Neural cell (in vitro differentiated cells): ENCODE measurements at regions not wholly inside any gene's neighbourhood (a gene's known extent, or its start where the extent isn't known, plus 50 kb on each side); places are given as distances from the start of the nearest gene placed in this dataset.

ENCODE experiments used
- EP300 ChIP-seq: fragments of 450-650 bp; conservative IDR thresholded peaks from 2 replicates; pipeline ENCODE4 v1.6.1; 2014; ENCODE audit warnings: antibody characterized with exemption, mild to moderate bottlenecking, moderate library complexity; ENCODE audit not compliant: poor library complexity, severe bottlenecking
- EZH2 ChIP-seq: fragments of 200-600, 300-800 bp; shearing (Covaris generic), sonication (generic); IDR thresholded peaks from 2 replicates; pipeline ENCODE4 v1.6.1; 2014; ENCODE audit warnings: antibody characterized with exemption, low read length, borderline replicate concordance, mild to moderate bottlenecking; ENCODE audit not compliant: insufficient read depth, poor library complexity, severe bottlenecking
- POLR2AphosphoS5 ChIP-seq: IDR thresholded peaks from 2 replicates; pipeline ENCODE4 v1.6.1; 2012
- RAD21 ChIP-seq: fragments of 450-650 bp; conservative IDR thresholded peaks from 2 replicates; pipeline ENCODE4 v1.6.1; 2014; ENCODE audit warnings: antibody characterized with exemption, mild to moderate bottlenecking, moderate library complexity
- SMC3 ChIP-seq: fragments of 450-650 bp; conservative IDR thresholded peaks from 2 replicates; pipeline ENCODE4 v1.6.1; 2014; ENCODE audit warnings: antibody characterized with exemption, mild to moderate bottlenecking, moderate library complexity; ENCODE audit not compliant: poor library complexity
- TAF1 ChIP-seq: IDR thresholded peaks from 2 replicates; pipeline ENCODE4 v1.6.1; 2012; ENCODE audit warnings: low read depth
- TF ChIP-seq, protein P1 (sequence below): fragments of 450-650 bp; IDR thresholded peaks from 2 replicates; pipeline ENCODE4 v1.5.1; 2014; ENCODE audit warnings: antibody characterized with exemption, mild to moderate bottlenecking, moderate library complexity; ENCODE audit not compliant: poor library complexity, severe bottlenecking
- TF ChIP-seq, protein P2 (sequence below): IDR thresholded peaks from 2 replicates; pipeline ENCODE4 v1.6.1; 2012; ENCODE audit warnings: borderline replicate concordance

DNA sequence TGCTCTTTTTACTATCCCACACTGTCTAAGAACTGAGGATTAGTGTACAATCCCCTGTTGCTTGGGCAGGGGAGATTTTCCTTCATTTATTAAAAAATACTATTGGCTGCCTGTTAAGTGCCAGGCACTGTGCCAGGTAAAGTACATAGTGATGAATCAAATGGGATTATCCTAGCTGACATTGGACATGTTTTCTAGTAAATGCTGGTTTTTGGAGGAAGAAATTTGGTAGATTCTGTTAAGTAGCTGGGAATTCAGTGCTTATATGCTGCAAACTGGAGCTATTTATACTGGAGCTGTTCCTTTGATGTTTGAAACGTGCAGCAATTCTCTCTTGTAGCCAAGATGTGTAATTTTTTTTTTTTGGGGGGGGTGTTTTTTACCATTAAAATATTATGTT, 299.6 kb downstream of the EMP1 start:
- TF ChIP-seq TAF1 (no peak), POLR2AphosphoS5 (no peak), EZH2 (no peak), EP300 (no peak), RAD21 (no peak), SMC3 (no peak)
- TF ChIP-seq, protein P1, sequence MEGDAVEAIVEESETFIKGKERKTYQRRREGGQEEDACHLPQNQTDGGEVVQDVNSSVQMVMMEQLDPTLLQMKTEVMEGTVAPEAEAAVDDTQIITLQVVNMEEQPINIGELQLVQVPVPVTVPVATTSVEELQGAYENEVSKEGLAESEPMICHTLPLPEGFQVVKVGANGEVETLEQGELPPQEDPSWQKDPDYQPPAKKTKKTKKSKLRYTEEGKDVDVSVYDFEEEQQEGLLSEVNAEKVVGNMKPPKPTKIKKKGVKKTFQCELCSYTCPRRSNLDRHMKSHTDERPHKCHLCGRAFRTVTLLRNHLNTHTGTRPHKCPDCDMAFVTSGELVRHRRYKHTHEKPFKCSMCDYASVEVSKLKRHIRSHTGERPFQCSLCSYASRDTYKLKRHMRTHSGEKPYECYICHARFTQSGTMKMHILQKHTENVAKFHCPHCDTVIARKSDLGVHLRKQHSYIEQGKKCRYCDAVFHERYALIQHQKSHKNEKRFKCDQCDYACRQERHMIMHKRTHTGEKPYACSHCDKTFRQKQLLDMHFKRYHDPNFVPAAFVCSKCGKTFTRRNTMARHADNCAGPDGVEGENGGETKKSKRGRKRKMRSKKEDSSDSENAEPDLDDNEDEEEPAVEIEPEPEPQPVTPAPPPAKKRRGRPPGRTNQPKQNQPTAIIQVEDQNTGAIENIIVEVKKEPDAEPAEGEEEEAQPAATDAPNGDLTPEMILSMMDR = no peak
- TF ChIP-seq, protein P2, sequence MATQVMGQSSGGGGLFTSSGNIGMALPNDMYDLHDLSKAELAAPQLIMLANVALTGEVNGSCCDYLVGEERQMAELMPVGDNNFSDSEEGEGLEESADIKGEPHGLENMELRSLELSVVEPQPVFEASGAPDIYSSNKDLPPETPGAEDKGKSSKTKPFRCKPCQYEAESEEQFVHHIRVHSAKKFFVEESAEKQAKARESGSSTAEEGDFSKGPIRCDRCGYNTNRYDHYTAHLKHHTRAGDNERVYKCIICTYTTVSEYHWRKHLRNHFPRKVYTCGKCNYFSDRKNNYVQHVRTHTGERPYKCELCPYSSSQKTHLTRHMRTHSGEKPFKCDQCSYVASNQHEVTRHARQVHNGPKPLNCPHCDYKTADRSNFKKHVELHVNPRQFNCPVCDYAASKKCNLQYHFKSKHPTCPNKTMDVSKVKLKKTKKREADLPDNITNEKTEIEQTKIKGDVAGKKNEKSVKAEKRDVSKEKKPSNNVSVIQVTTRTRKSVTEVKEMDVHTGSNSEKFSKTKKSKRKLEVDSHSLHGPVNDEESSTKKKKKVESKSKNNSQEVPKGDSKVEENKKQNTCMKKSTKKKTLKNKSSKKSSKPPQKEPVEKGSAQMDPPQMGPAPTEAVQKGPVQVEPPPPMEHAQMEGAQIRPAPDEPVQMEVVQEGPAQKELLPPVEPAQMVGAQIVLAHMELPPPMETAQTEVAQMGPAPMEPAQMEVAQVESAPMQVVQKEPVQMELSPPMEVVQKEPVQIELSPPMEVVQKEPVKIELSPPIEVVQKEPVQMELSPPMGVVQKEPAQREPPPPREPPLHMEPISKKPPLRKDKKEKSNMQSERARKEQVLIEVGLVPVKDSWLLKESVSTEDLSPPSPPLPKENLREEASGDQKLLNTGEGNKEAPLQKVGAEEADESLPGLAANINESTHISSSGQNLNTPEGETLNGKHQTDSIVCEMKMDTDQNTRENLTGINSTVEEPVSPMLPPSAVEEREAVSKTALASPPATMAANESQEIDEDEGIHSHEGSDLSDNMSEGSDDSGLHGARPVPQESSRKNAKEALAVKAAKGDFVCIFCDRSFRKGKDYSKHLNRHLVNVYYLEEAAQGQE = no peak
